Ovary (tissue), 7 donors: ENCODE measurements at regions not wholly inside any gene's neighbourhood (a gene's known extent, or its start where the extent isn't known, plus 50 kb on each side); places are given as distances from the start of the nearest gene placed in this dataset.

Source experiments
- DNase-seq, 5 donors: peaks; one replicate each; pipeline ENCODE4 v3.0.0-alpha.2; 2019 to 2020
- H3K27ac ChIP-seq, 2 donors: fragments of 200-600 bp; one replicate each; pipeline versions ENCODE4 v1.5.1 to v1.8.0; 2019 to 2022
- H3K27me3 ChIP-seq: fragments of 200-600 bp; one replicate; pipeline ENCODE4 v1.8.0; 2022
- H3K36me3 ChIP-seq: fragments of 200-600 bp; sonication (generic); one replicate; pipeline ENCODE4 v1.5.1; 2019
- H3K4me1 ChIP-seq: one replicate; pipeline ENCODE4 v1.8.1; 2013; ENCODE audit warnings: mild to moderate bottlenecking, moderate library complexity; ENCODE audit not compliant: insufficient read depth
- H3K4me3 ChIP-seq: fragments of 200-600 bp; sonication (generic); one replicate; pipeline ENCODE4 v1.5.1; 2017
- H3K9me3 ChIP-seq, 2 donors: fragments of 200-600 bp in 1 of 2; sonication (generic) in 1 of 2; one replicate each; pipeline versions ENCODE4 v1.5.1 to v1.8.1; 2013 to 2019; ENCODE audit warnings: mild to moderate bottlenecking in 1 of 2, moderate library complexity in 1 of 2
- EP300 ChIP-seq: sonication (generic); formaldehyde crosslinking; IDR thresholded peaks from one replicate; pipeline ENCODE4 v1.6.1; 2017; ENCODE audit warnings: antibody characterized with exemption
- POLR2A ChIP-seq: fragments of 450-650 bp; IDR thresholded peaks from one replicate; pipeline ENCODE4 v1.6.1; 2017; ENCODE audit warnings: antibody characterized with exemption, mild to moderate bottlenecking, moderate library complexity
- whole genome bisulfite sequencing, 3 donors: extraction: QIAGEN DNeasy Blood & Tissue Kit in 1 of 3; methylation state at CpG; one replicate each; pipeline versions ENCODE4 v1.1.5 to v1.1.7; 2013 to 2017; 5-methylcytosine and 5-hydroxymethylcytosine counted together
- intact Hi-C, 4 donors: fragments of 100-400 bp; cut with DNase I; formaldehyde crosslinking; loops; one replicate each; pipeline versions ENCODE4 v1.11.0 to v1.15.1; 2022 to 2023
- TF ChIP-seq, protein P1 (sequence below), 3 donors: fragments of 450-650 bp in 2 of 3; fragments of 200-600 bp in 1 of 3; IDR thresholded peaks; one replicate each; pipeline versions ENCODE4 v1.5.1 to v1.8.0; 2016 to 2022; ENCODE audit warnings: antibody characterized with exemption in 3 of 3, mild to moderate bottlenecking in 1 of 3
- donor health status: DM: no; HTN: no; CAD: no; lungs with moderate emphysema.
- donor health status: DM: no; HTN: no; CAD: no.
- donor health status: Bipolar disorder and iron deficiency.
- donor health status: DM: no; HTN: no; CAD: no.
- donor health status: DM: yes; HTN: yes; CAD: no.

DNA sequence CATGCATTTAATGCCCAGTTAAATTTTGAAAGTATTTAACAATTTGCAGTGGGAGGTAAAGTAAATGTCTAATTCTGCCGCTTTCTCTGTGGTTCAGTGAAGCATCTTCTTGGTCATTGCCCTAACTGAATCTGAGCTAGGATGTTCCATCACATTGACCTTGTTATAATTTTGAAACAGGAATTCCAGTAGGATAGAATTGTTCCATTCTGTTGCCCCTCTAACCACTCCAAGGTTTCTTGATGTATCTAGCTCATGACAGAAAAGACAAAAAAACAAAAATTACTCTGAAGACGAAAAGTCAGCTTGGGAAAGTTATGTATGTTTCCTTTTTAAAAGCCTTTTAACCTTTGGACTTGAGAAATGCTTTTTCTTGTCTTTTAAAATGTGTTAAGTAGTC lies 297.0 kb upstream of the FAT1 start:
- Histone ChIP-seq H3K36me3 (no peaks in the 10 kb centered on the region), H3K27me3 (no peaks in the 10 kb centered on the region), H3K4me1 (no peaks in the 10 kb centered on the region), H3K9me3 (no peaks in the 10 kb centered on the region), H3K27ac (no peak overlapping the region), H3K4me3 (no peak overlapping the region)
- WGBS, 3 donors: 91 to 94% (median 92%) methylated on average over 2 of the region's 2 CpGs
- no peak for DNase-seq
- intact Hi-C loops: no loop called here
- TF ChIP-seq, protein P1, sequence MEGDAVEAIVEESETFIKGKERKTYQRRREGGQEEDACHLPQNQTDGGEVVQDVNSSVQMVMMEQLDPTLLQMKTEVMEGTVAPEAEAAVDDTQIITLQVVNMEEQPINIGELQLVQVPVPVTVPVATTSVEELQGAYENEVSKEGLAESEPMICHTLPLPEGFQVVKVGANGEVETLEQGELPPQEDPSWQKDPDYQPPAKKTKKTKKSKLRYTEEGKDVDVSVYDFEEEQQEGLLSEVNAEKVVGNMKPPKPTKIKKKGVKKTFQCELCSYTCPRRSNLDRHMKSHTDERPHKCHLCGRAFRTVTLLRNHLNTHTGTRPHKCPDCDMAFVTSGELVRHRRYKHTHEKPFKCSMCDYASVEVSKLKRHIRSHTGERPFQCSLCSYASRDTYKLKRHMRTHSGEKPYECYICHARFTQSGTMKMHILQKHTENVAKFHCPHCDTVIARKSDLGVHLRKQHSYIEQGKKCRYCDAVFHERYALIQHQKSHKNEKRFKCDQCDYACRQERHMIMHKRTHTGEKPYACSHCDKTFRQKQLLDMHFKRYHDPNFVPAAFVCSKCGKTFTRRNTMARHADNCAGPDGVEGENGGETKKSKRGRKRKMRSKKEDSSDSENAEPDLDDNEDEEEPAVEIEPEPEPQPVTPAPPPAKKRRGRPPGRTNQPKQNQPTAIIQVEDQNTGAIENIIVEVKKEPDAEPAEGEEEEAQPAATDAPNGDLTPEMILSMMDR (IDR thresholded peaks at IDR 0.05): no peak
- TF ChIP-seq EP300 (no peak), POLR2A (no peak)

DNA sequence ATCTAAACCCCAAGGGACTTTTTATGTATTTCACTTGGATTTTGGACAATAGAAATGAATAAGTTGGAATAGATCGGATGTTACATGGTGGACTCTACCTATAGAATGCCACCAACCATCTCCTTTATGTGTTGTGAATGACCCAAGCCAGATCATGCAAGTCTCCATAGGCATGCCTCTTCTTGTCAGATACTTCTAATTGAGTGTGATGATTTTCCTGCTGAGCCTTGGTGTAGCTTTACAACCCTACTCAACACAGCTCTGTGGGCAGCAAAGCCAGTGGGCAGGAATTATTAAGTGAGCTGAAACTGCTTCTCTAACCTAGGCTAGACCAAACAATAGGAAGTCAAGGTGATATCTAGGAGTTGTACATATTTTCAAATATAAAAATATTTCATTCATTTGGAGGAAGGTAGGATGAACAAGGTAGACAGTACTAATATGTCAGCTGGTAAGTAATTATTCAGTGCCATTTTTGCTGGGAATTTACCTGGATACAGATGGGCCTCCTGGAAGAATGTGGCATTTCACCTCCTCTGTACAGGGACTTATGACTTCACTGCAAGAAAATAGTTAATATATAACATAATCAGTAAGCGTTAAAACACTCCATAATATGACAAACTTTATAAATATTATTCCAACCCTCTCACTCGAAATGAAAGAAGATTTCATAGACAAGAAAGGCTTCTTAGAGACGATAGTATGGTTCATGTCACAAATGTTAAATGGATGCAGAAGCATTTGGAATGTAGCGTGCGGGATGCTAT lies 298.0 kb upstream of the FAT1 start:
- 83 to 91% (median 90%) methylated on average over 6 of the region's 6 CpGs for WGBS, 3 donors
- intact Hi-C loops: no loop called here
- DNase-seq: no peak
- H3K27ac ChIP-seq: no peak overlapping the region
- no peak overlapping the region for H3K4me3 ChIP-seq
- no peaks in the 10 kb centered on the region for H3K9me3 ChIP-seq
- TF ChIP-seq, protein P1 (IDR thresholded peaks at IDR 0.05): no peak
- TF ChIP-seq POLR2A: no peak
- TF ChIP-seq EP300: no peak
- no peaks in the 10 kb centered on the region for H3K36me3 ChIP-seq
- H3K4me1 ChIP-seq: no peaks in the 10 kb centered on the region
- no peaks in the 10 kb centered on the region for H3K27me3 ChIP-seq

DNA sequence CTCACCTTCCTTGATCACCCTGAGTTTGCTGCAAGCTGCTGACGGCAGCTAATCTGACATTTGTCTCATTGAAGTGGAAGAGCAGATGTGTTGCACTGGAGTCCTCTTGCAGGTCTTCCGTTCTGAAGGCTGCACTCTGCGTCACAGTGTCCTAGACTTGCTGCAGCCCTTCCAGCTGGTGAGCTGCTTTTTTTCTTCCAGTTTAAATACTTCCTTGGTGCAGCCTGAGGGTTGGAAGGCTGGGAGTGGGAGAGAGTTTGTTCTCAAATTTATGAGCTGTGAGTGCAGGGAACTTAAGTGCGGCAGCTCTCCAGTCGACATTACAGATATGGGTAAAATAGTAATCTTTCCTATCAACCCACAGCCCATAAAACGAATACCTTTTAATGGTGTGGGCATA lies 303.6 kb upstream of the FAT1 start:
- no peak for DNase-seq
- no peaks in the 10 kb centered on the region for H3K9me3 ChIP-seq
- intact Hi-C loops: no loop called here
- peaks cover 2% of the 10 kb centered on the region for H3K4me1 ChIP-seq
- TF ChIP-seq POLR2A (no peak), EP300 (no peak)
- TF ChIP-seq, protein P1 (IDR thresholded peaks at IDR 0.05): no peak
- no peak overlapping the region for H3K4me3 ChIP-seq
- H3K27ac ChIP-seq: no peak overlapping the region
- no peaks in the 10 kb centered on the region for H3K36me3 ChIP-seq
- WGBS, 3 donors: 13 to 24% (median 16%) methylated on average over 6 of the region's 6 CpGs
- H3K27me3 ChIP-seq: no peaks in the 10 kb centered on the region

DNA sequence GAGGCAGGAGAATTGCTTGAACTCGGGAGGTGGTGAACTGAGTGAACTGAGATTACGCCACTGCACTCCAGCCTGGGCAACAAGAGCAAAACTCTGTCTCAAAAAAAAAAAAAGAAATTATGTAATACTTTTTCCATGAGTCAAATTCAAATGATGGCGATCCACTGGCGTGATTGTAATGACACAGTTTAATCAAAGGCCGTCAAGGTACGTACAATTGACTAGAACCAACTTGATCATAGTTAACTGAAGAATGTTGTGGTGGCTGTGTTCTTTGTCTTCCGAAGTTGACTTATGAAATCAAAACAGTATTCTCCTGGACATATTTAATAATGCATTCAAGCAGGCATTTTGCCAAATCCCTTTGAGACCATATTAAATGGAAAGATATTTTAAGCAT lies 318.6 kb upstream of the FAT1 start:
- no peak for TF ChIP-seq EP300
- TF ChIP-seq POLR2A: no peak
- TF ChIP-seq, protein P1 (IDR thresholded peaks at IDR 0.05): no peak
- H3K4me1 ChIP-seq: no peaks in the 10 kb centered on the region
- WGBS, 3 donors: 89 to 96% (median 96%) methylated on average over 7 of the region's 7 CpGs
- H3K4me3 ChIP-seq: no peak overlapping the region
- no peak for DNase-seq
- no peak overlapping the region for H3K27ac ChIP-seq
- intact Hi-C loops: no loop called here
- no peaks in the 10 kb centered on the region for H3K9me3 ChIP-seq
- no peaks in the 10 kb centered on the region for H3K27me3 ChIP-seq
- no peaks in the 10 kb centered on the region for H3K36me3 ChIP-seq
